ENCODE measurements at regions not wholly inside any gene's neighbourhood (a gene's known extent, or its start where the extent isn't known, plus 50 kb on each side); places are given as distances from the start of the nearest gene placed in this dataset.

DNA sequence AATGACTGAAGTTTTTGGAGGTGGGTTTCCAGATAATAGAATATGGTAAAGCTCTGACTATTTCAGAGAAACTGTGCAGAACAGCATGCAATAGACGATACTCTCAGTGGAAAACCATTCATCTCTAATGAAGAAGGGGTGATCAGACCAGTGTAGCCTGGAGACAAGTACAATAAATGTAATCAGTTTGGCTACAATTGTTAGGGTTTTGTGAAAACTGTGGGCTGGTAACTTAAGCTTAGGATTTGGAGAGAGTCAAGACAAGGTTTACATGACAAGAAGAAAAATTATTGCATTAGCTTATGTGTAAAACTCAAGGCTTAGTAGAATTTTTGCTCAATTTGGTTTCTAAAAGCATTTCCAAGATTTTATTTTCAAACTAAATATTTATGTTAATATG, 241.5 kb upstream of the ANKRD50 start:
- Histone ChIP-seq H3K9me3 (replicated peaks in 1 of 2; ENCODE audit: control insufficient read depth in 1 of 2, insufficient read depth in 1 of 2, low read length in 2 of 2) (peaks cover 3% of the 10 kb centered on the region in 2 donors), H3K4me2 (replicated peaks; ENCODE audit: extremely low read depth, low read length, poor library complexity, severe bottlenecking) (no peak overlapping the region), H3K27me3 (ENCODE audit: control insufficient read depth in 2 of 2, insufficient read depth in 2 of 2, low read length in 2 of 2) (no peaks in the 10 kb centered on the region), H3K9ac (ENCODE audit: insufficient read depth, low read length, poor library complexity, severe bottlenecking) (no peak overlapping the region), H3K4me1 (ENCODE audit: control insufficient read depth in 1 of 2, insufficient read depth in 2 of 2, low read length in 2 of 2) (no peaks in the 10 kb centered on the region), H3K27ac (ENCODE audit: low read depth in 1 of 2, low read length in 2 of 2) (no peak overlapping the region), H3K36me3 (replicated peaks in 1 of 2; ENCODE audit: control insufficient read depth in 1 of 2, insufficient read depth in 2 of 2, low read length in 2 of 2) (no peaks in the 10 kb centered on the region), H3K79me2 (ENCODE audit: insufficient read depth, low read length) (no peaks in the 10 kb centered on the region), H3K4me3 (replicated peaks in 1 of 3; ENCODE audit: low read depth in 2 of 3, low read length in 3 of 3) (no peak overlapping the region), H4K20me1 (ENCODE audit: insufficient read depth, low read length) (no peaks in the 10 kb centered on the region), H2AFZ (ENCODE audit: insufficient read depth, low read depth, low read length, poor library complexity, severe bottlenecking) (no peak overlapping the region)
- WGBS (ENCODE audit: insufficient coverage), result 75% methylated on average over 1 of the region's 1 CpG
- no peaks in the 10 kb centered on the region for H3K27me3 Mint-ChIP-seq (ENCODE audit: low read depth in 3 of 3)
- no peak overlapping the region for H3K4me3 Mint-ChIP-seq
- no peaks in the 10 kb centered on the region for H3K36me3 Mint-ChIP-seq
- H3K9me3 Mint-ChIP-seq, result peaks cover 2 to 8% (median 3%) of the 10 kb centered on the region in 7 donors
- H3K4me1 Mint-ChIP-seq, result no peaks in the 10 kb centered on the region
- DNase-seq, result no peak
- TF ChIP-seq, protein P1, sequence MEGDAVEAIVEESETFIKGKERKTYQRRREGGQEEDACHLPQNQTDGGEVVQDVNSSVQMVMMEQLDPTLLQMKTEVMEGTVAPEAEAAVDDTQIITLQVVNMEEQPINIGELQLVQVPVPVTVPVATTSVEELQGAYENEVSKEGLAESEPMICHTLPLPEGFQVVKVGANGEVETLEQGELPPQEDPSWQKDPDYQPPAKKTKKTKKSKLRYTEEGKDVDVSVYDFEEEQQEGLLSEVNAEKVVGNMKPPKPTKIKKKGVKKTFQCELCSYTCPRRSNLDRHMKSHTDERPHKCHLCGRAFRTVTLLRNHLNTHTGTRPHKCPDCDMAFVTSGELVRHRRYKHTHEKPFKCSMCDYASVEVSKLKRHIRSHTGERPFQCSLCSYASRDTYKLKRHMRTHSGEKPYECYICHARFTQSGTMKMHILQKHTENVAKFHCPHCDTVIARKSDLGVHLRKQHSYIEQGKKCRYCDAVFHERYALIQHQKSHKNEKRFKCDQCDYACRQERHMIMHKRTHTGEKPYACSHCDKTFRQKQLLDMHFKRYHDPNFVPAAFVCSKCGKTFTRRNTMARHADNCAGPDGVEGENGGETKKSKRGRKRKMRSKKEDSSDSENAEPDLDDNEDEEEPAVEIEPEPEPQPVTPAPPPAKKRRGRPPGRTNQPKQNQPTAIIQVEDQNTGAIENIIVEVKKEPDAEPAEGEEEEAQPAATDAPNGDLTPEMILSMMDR (IDR thresholded peaks at IDR 0.05), result no peak
- H3K27ac Mint-ChIP-seq, result no peak overlapping the region
- intact Hi-C loops (cut with micrococcal nuclease), result no loop called here

DNA sequence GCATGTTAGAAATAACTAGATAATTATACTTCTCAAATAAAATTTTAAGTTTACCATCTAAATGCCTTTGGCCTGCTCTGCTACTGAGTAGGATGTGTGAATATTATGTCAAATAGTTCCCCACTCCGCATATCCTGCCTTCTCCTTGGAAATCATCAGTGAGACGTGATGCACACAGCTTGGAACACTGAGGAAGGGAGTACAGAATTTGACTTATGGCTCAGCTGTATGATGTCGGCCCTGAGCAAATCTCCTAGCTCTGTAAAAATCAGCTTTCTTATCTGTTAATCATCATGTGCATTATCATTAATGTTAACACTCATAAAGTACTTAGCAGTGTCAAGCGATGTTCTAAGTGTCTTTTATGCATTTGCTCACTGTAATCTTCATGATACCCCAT, 241.0 kb upstream of the ANKRD50 start:
- Histone ChIP-seq H3K4me3 (replicated peaks in 1 of 3; ENCODE audit: low read depth in 2 of 3, low read length in 3 of 3) (no peak overlapping the region), H4K20me1 (ENCODE audit: insufficient read depth, low read length) (no peaks in the 10 kb centered on the region), H3K36me3 (replicated peaks in 1 of 2; ENCODE audit: control insufficient read depth in 1 of 2, insufficient read depth in 2 of 2, low read length in 2 of 2) (no peaks in the 10 kb centered on the region), H3K27ac (ENCODE audit: low read depth in 1 of 2, low read length in 2 of 2) (no peak overlapping the region), H3K79me2 (ENCODE audit: insufficient read depth, low read length) (no peaks in the 10 kb centered on the region), H3K9ac (ENCODE audit: insufficient read depth, low read length, poor library complexity, severe bottlenecking) (no peak overlapping the region), H3K9me3 (replicated peaks in 1 of 2; ENCODE audit: control insufficient read depth in 1 of 2, insufficient read depth in 1 of 2, low read length in 2 of 2) (peaks cover 0 to 3% of the 10 kb centered on the region in 2 donors), H3K4me1 (ENCODE audit: control insufficient read depth in 1 of 2, insufficient read depth in 2 of 2, low read length in 2 of 2) (no peaks in the 10 kb centered on the region), H3K4me2 (replicated peaks; ENCODE audit: extremely low read depth, low read length, poor library complexity, severe bottlenecking) (no peak overlapping the region), H2AFZ (ENCODE audit: insufficient read depth, low read depth, low read length, poor library complexity, severe bottlenecking) (no peak overlapping the region), H3K27me3 (ENCODE audit: control insufficient read depth in 2 of 2, insufficient read depth in 2 of 2, low read length in 2 of 2) (no peaks in the 10 kb centered on the region)
- intact Hi-C loops (cut with micrococcal nuclease), result no loop called here
- no CpG with 5 or more reads among the region's 4 CpGs for WGBS (ENCODE audit: insufficient coverage)
- no peak overlapping the region for H3K4me3 Mint-ChIP-seq
- no peak for DNase-seq
- H3K9me3 Mint-ChIP-seq, result peaks cover 2 to 8% (median 4%) of the 10 kb centered on the region in 7 donors
- no peaks in the 10 kb centered on the region for H3K4me1 Mint-ChIP-seq
- H3K36me3 Mint-ChIP-seq, result no peaks in the 10 kb centered on the region
- no peaks in the 10 kb centered on the region for H3K27me3 Mint-ChIP-seq (ENCODE audit: low read depth in 3 of 3)
- TF ChIP-seq, protein P1 (IDR thresholded peaks at IDR 0.05), result no peak
- no peak overlapping the region for H3K27ac Mint-ChIP-seq
